Right atrium auricular region (tissue), 2 donors: ENCODE measurements at regions not wholly inside any gene's neighbourhood (a gene's known extent, or its start where the extent isn't known, plus 50 kb on each side); places are given as distances from the start of the nearest gene placed in this dataset.

Experiments used
- DNase-seq: peaks from one replicate; pipeline ENCODE4 v3.0.0-alpha.2; 2019; ENCODE audit warnings: low spot score
- H3K27ac ChIP-seq, 2 donors: fragments of 200-600 bp; sonication (generic); 1 replicate in 1 of 2; 2 replicates in 1 of 2; pipeline ENCODE4 v1.5.1; 2016 to 2019
- H3K27me3 ChIP-seq, 2 donors: fragments of 200-600 bp; sonication (generic); one replicate each; pipeline versions ENCODE4 v1.5.1 to v1.6.0; 2017 to 2019
- H3K36me3 ChIP-seq: fragments of 200-600 bp; sonication (generic); one replicate; pipeline ENCODE4 v1.5.1; 2016
- H3K4me1 ChIP-seq, 2 donors: fragments of 200-600 bp; sonication (generic); one replicate each; pipeline versions ENCODE4 v1.5.1 to v1.6.0; 2017 to 2019
- H3K4me3 ChIP-seq, 2 donors: fragments of 200-600 bp; sonication (generic); 1 replicate in 1 of 2; 2 replicates in 1 of 2; pipeline ENCODE4 v1.5.1; 2017 to 2019; ENCODE audit warnings: mild to moderate bottlenecking in 1 of 2, moderate library complexity in 1 of 2
- H3K9me3 ChIP-seq, 2 donors: fragments of 200-600 bp; sonication (generic); one replicate each; pipeline ENCODE4 v1.5.1; 2019
- CTCF ChIP-seq, 2 donors: fragments of 200-600 bp; sonication (generic); IDR thresholded peaks; one replicate each; pipeline ENCODE4 v1.5.1; 2019; ENCODE audit warnings: antibody characterized with exemption in 2 of 2

- no peak for TF ChIP-seq CTCF (IDR thresholded peaks at IDR 0.05)
- no peak for DNase-seq
- Histone ChIP-seq H3K9me3 (no peaks in the 10 kb centered on the region), H3K4me1 (peaks cover 0 to 6% of the 10 kb centered on the region in 2 donors), H3K27ac (no peak overlapping the region), H3K4me3 (no peak overlapping the region), H3K36me3 (no peaks in the 10 kb centered on the region), H3K27me3 (no peaks in the 10 kb centered on the region)
These were observed 821.0 kb upstream of the IGFBP3 start for GRCh38 chr7:46741938-46742540.

- Histone ChIP-seq H3K27me3 (no peaks in the 10 kb centered on the region), H3K27ac (no peak overlapping the region), H3K9me3 (no peaks in the 10 kb centered on the region), H3K4me1 (peaks cover 0 to 6% of the 10 kb centered on the region in 2 donors), H3K36me3 (no peaks in the 10 kb centered on the region), H3K4me3 (no peak overlapping the region)
- TF ChIP-seq CTCF (IDR thresholded peaks at IDR 0.05): no peak
- DNase-seq: no peak
These were observed 820.1 kb upstream of the IGFBP3 start for GRCh38 chr7:46741181-46741580.

- no peaks in the 10 kb centered on the region for H3K9me3 ChIP-seq
- H3K27me3 ChIP-seq: no peaks in the 10 kb centered on the region
- H3K36me3 ChIP-seq: no peaks in the 10 kb centered on the region
- H3K4me3 ChIP-seq: no peak overlapping the region
- H3K4me1 ChIP-seq: peaks cover 0 to 6% of the 10 kb centered on the region in 2 donors
- DNase-seq: no peak
- H3K27ac ChIP-seq: peak overlapping the region in 1 of 2 donors; percentile 47
- no peak for TF ChIP-seq CTCF (IDR thresholded peaks at IDR 0.05)
These were observed 818.6 kb upstream of the IGFBP3 start for GRCh38 chr7:46739518-46740234.

GRCh38 chr7:46738796-46739195, 817.7 kb upstream of the IGFBP3 start:
- no peak for DNase-seq
- H3K27ac ChIP-seq: no peak overlapping the region
- TF ChIP-seq CTCF (IDR thresholded peaks at IDR 0.05): no peak

GRCh38 chr7:46738165-46738564, 817.1 kb upstream of the IGFBP3 start:
- DNase-seq: no peak
- H3K9me3 ChIP-seq: no peaks in the 10 kb centered on the region
- peaks cover 0 to 6% of the 10 kb centered on the region in 2 donors for H3K4me1 ChIP-seq
- no peaks in the 10 kb centered on the region for H3K36me3 ChIP-seq
- no peak for TF ChIP-seq CTCF (IDR thresholded peaks at IDR 0.05)
- H3K27ac ChIP-seq: no peak overlapping the region
- H3K27me3 ChIP-seq: no peaks in the 10 kb centered on the region
- H3K4me3 ChIP-seq: no peak overlapping the region

More at GRCh38 chr7:46738796-46739195, 817.7 kb upstream of the IGFBP3 start:
- no peaks in the 10 kb centered on the region for H3K9me3 ChIP-seq
- no peaks in the 10 kb centered on the region for H3K36me3 ChIP-seq
- peaks cover 0 to 6% of the 10 kb centered on the region in 2 donors for H3K4me1 ChIP-seq
- no peak overlapping the region for H3K4me3 ChIP-seq
- H3K27me3 ChIP-seq: no peaks in the 10 kb centered on the region
